Liver (tissue), 8 donors: ENCODE measurements at regions not wholly inside any gene's neighbourhood (a gene's known extent, or its start where the extent isn't known, plus 50 kb on each side); places are given as distances from the start of the nearest gene placed in this dataset.
A peak's percentile ranks its signal among the peaks of the same experiment; 100 is the strongest.
"Not testable (repeated sequence)": the region's sequence is repeated elsewhere in the genome, so short reads cannot be mapped to it uniquely, and the experiment has no call there.

Experiments used
- DNase-seq: peaks from one replicate; pipeline ENCODE4 v3.0.0-alpha.2; 2017; ENCODE audit warnings: low spot score
- H3K27ac ChIP-seq, 2 donors: one replicate each; pipeline ENCODE4 v1.7.0; 2013; ENCODE audit warnings: inconsistent platforms in 2 of 2, low read length in 2 of 2, control low read depth in 1 of 2, low read depth in 1 of 2, mild to moderate bottlenecking in 1 of 2
- H3K27me3 ChIP-seq, 4 donors: one replicate each; pipeline versions ENCODE4 v1.6.1 to v1.7.0; 2013; ENCODE audit warnings: low read length in 3 of 4, inconsistent platforms in 1 of 4, mild to moderate bottlenecking in 1 of 4, moderate library complexity in 1 of 4; ENCODE audit not compliant: control insufficient read depth in 4 of 4, insufficient read depth in 4 of 4
- H3K36me3 ChIP-seq, 4 donors: one replicate each; pipeline versions ENCODE4 v1.6.1 to v1.7.0; 2013; ENCODE audit warnings: low read length in 3 of 4, mild to moderate bottlenecking in 3 of 4, low read depth in 1 of 4, moderate library complexity in 1 of 4; ENCODE audit not compliant: control insufficient read depth in 4 of 4, insufficient read depth in 3 of 4
- H3K4me1 ChIP-seq, 4 donors: one replicate each; pipeline versions ENCODE4 v1.6.1 to v1.7.0; 2013; ENCODE audit warnings: low read length in 3 of 4, mild to moderate bottlenecking in 3 of 4, moderate library complexity in 1 of 4; ENCODE audit not compliant: control insufficient read depth in 4 of 4, insufficient read depth in 4 of 4
- H3K4me3 ChIP-seq, 3 donors: one replicate each; pipeline versions ENCODE4 v1.6.1 to v1.7.0; 2013; ENCODE audit warnings: low read length in 3 of 3, control low read depth in 1 of 3, low read depth in 1 of 3, mild to moderate bottlenecking in 1 of 3
- H3K9ac ChIP-seq, 2 donors: one replicate each; pipeline ENCODE4 v1.7.0; 2013; ENCODE audit warnings: low read length in 2 of 2, mild to moderate bottlenecking in 2 of 2, moderate library complexity in 2 of 2, control low read depth in 1 of 2, low read depth in 1 of 2
- H3K9me3 ChIP-seq, 4 donors: one replicate each; pipeline versions ENCODE4 v1.6.1 to v1.7.0; 2013; ENCODE audit warnings: low read length in 3 of 4; ENCODE audit not compliant: control insufficient read depth in 4 of 4
- ATF3 ChIP-seq: IDR thresholded peaks from 2 replicates; pipeline ENCODE4 v1.6.1; 2016; ENCODE audit warnings: antibody characterized with exemption
- CTCF ChIP-seq: fragments of 150-350 bp; IDR thresholded peaks from 2 replicates; pipeline ENCODE4 v1.5.1; 2017; ENCODE audit warnings: improper control_type of control experiment, low read depth, low read length; ENCODE audit not compliant: missing input control
- EGR1 ChIP-seq, 2 donors: IDR thresholded peaks; 2 replicates each; pipeline ENCODE4 v1.6.1; 2016 to 2018; ENCODE audit warnings: antibody characterized with exemption in 2 of 2, low read depth in 2 of 2
- FOXA1 ChIP-seq: IDR thresholded peaks from 2 replicates; pipeline ENCODE4 v1.6.1; 2016; ENCODE audit warnings: antibody characterized with exemption
- GABPA ChIP-seq, 2 donors: IDR thresholded peaks in 1 of 2; conservative IDR thresholded peaks in 1 of 2; 2 replicates each; pipeline ENCODE4 v1.6.1; 2016; ENCODE audit warnings: antibody characterized with exemption in 2 of 2, mild to moderate bottlenecking in 1 of 2, moderate library complexity in 1 of 2
- HNF4G ChIP-seq: IDR thresholded peaks from 2 replicates; pipeline ENCODE4 v1.6.1; 2016; ENCODE audit warnings: antibody characterized with exemption
- JUND ChIP-seq, 2 donors: IDR thresholded peaks; 2 replicates each; pipeline ENCODE4 v1.6.1; 2016; ENCODE audit warnings: antibody characterized with exemption in 2 of 2
- MAX ChIP-seq: IDR thresholded peaks from 2 replicates; pipeline ENCODE4 v1.6.1; 2016; ENCODE audit warnings: antibody characterized with exemption
- NR2F2 ChIP-seq: IDR thresholded peaks from 2 replicates; pipeline ENCODE4 v1.6.1; 2016; ENCODE audit warnings: antibody characterized with exemption
- RAD21 ChIP-seq, 2 donors: IDR thresholded peaks; 2 replicates each; pipeline ENCODE4 v1.6.1; 2016; ENCODE audit warnings: antibody characterized with exemption in 2 of 2, mild to moderate bottlenecking in 2 of 2
- REST ChIP-seq: IDR thresholded peaks from 2 replicates; pipeline ENCODE4 v1.6.1; 2016; ENCODE audit warnings: antibody characterized with exemption, mild to moderate bottlenecking
- RXRA ChIP-seq, 2 donors: IDR thresholded peaks; 2 replicates each; pipeline ENCODE4 v1.6.1; 2017 to 2018; ENCODE audit warnings: antibody characterized with exemption in 2 of 2, mild to moderate bottlenecking in 1 of 2
- SP1 ChIP-seq: IDR thresholded peaks from 2 replicates; pipeline ENCODE4 v1.6.1; 2018; ENCODE audit warnings: antibody characterized with exemption, mild to moderate bottlenecking
- TAF1 ChIP-seq: conservative IDR thresholded peaks from 2 replicates; pipeline ENCODE4 v1.6.1; 2016; ENCODE audit warnings: antibody characterized with exemption, mild to moderate bottlenecking
- YY1 ChIP-seq: IDR thresholded peaks from 2 replicates; pipeline ENCODE4 v1.6.1; 2016; ENCODE audit warnings: antibody characterized with exemption, mild to moderate bottlenecking
- WGBS: extraction: QIAGEN DNeasy Blood & Tissue Kit; methylation state at CpG from one replicate; pipeline ENCODE4 v1.1.7; 2013; 5-methylcytosine and 5-hydroxymethylcytosine counted together
- donor health status: healthy.
- donor health status: healthy.
- donor health status: healthy.
- donor health status: healthy.
- donor health status: healthy.

GRCh38 chrX:26445288-26445687, 229.3 kb downstream of the MAGEB5 start:
- Histone ChIP-seq H3K27me3 (peaks cover 0 to 5% (median 0%) of the 10 kb centered on the region in 4 donors), H3K9me3 (no peaks in the 10 kb centered on the region), H3K27ac (no peak overlapping the region), H3K4me1 (no peaks in the 10 kb centered on the region), H3K4me3 (no peak overlapping the region), H3K9ac (no peak overlapping the region), H3K36me3 (no peaks in the 10 kb centered on the region)
- 83% methylated on average over 2 of the region's 2 CpGs for whole genome bisulfite sequencing
- DNase-seq, result no peak
- TF ChIP-seq HNF4G, result no peak

GRCh38 chrX:26444417-26444816, 228.4 kb downstream of the MAGEB5 start:
- DNase-seq, H3K4me3 ChIP-seq, H3K9ac ChIP-seq, H3K4me1 ChIP-seq, H3K27ac ChIP-seq, H3K27me3 ChIP-seq, H3K36me3 ChIP-seq, H3K9me3 ChIP-seq: not testable (repeated sequence)
- 91% methylated on average over 3 of the region's 3 CpGs for WGBS

GRCh38 chrX:26442340-26442739, 226.4 kb downstream of the MAGEB5 start:
- no peaks in the 10 kb centered on the region for H3K27me3 ChIP-seq
- no peak for DNase-seq
- H3K4me3 ChIP-seq, result no peak overlapping the region
- TF ChIP-seq RAD21 (IDR thresholded peaks at IDR 0.05) (peak in 1 of 2 donors; percentile 19), YY1 (no peak)
- 20% methylated on average over 1 of the region's 1 CpG for WGBS
- H3K9me3 ChIP-seq, result no peaks in the 10 kb centered on the region
- H3K27ac ChIP-seq, result no peak overlapping the region
- no peaks in the 10 kb centered on the region for H3K36me3 ChIP-seq
- H3K9ac ChIP-seq, result no peak overlapping the region
- H3K4me1 ChIP-seq, result no peaks in the 10 kb centered on the region

- H3K4me3 ChIP-seq, result no peak overlapping the region
- no peak for DNase-seq
- no peak for TF ChIP-seq EGR1 (IDR thresholded peaks at IDR 0.05; ENCODE audit: low read depth in 2 of 2)
- no peak for TF ChIP-seq ATF3
- TF ChIP-seq JUND (IDR thresholded peaks at IDR 0.05), result no peak
- TF ChIP-seq MAX, result no peak
- TF ChIP-seq RXRA (IDR thresholded peaks at IDR 0.05), result no peak
- TF ChIP-seq YY1, result no peak
- no peaks in the 10 kb centered on the region for H3K36me3 ChIP-seq
- no peaks in the 10 kb centered on the region for H3K4me1 ChIP-seq
- H3K9ac ChIP-seq, result no peak overlapping the region
- no peak overlapping the region for H3K27ac ChIP-seq
- H3K27me3 ChIP-seq, result peaks cover 0 to 2% (median 0%) of the 10 kb centered on the region in 4 donors
- 57% methylated on average over 3 of the region's 3 CpGs for WGBS
- no peaks in the 10 kb centered on the region for H3K9me3 ChIP-seq
These were observed 198.6 kb downstream of the MAGEB5 start for GRCh38 chrX:26414534-26414933.

GRCh38 chrX:26411045-26411444, 195.1 kb downstream of the MAGEB5 start:
- Histone ChIP-seq H3K36me3 (no peaks in the 10 kb centered on the region), H3K27ac (no peak overlapping the region), H3K4me1 (no peaks in the 10 kb centered on the region), H3K9me3 (no peaks in the 10 kb centered on the region), H3K27me3 (no peaks in the 10 kb centered on the region), H3K4me3 (no peak overlapping the region), H3K9ac (no peak overlapping the region)
- WGBS, result 63% methylated on average over 1 of the region's 1 CpG
- DNase-seq, result no peak
- TF ChIP-seq GABPA (IDR thresholded peaks at IDR 0.05 in 1 of 2, conservative IDR thresholded peaks at IDR 0.05 in 1 of 2), result no peak
- TF ChIP-seq SP1, result no peak
- no peak for TF ChIP-seq REST
- TF ChIP-seq TAF1, result no peak
- TF ChIP-seq MAX, result no peak
- TF ChIP-seq NR2F2, result no peak
- no peak for TF ChIP-seq CTCF
- no peak for TF ChIP-seq HNF4G
- TF ChIP-seq FOXA1, result no peak
- TF ChIP-seq EGR1 (IDR thresholded peaks at IDR 0.05; ENCODE audit: low read depth in 2 of 2), result no peak
- TF ChIP-seq JUND (IDR thresholded peaks at IDR 0.05), result no peak
